ENCODE measurements at regions not wholly inside any gene's neighbourhood (a gene's known extent, or its start where the extent isn't known, plus 50 kb on each side); places are given as distances from the start of the nearest gene placed in this dataset.

DNA sequence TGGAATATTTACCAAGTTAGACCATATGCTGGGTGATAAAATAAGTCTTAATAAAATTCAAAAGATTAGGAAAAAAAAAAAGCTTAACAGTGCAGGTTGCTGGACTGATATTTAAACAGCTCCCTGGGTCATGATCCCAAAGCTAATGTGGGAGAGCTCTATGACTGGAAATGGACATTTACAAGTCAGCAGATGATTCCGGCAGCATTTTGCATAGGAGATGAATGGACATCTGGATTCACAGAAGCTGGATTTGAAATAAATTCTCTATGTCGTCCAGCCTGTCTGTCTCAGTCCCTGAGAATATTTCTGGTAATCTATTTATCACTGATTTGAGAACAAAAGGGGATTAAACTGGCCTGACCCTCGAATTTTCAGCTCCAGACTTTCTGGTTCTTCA lies 52.3 kb upstream of the KLHL25 start:
- no peaks in the 10 kb centered on the region for H3K9me3 Mint-ChIP-seq
- H3K4me1 Mint-ChIP-seq: no peaks in the 10 kb centered on the region
- H3K36me3 Mint-ChIP-seq: no peaks in the 10 kb centered on the region
- DNase-seq: no peak
- CTCF ChIA-PET: interaction anchor here (1.4 to 1.6 kb wide), 2 partner anchors 10 to 117 kb away, joined by 4 read pairs; no protein-coding TSS in a partner anchor
- no peak overlapping the region for H3K4me3 Mint-ChIP-seq
- no peak overlapping the region for H3K27ac Mint-ChIP-seq
- H3K27me3 Mint-ChIP-seq: peaks cover 39% of the 10 kb centered on the region

DNA sequence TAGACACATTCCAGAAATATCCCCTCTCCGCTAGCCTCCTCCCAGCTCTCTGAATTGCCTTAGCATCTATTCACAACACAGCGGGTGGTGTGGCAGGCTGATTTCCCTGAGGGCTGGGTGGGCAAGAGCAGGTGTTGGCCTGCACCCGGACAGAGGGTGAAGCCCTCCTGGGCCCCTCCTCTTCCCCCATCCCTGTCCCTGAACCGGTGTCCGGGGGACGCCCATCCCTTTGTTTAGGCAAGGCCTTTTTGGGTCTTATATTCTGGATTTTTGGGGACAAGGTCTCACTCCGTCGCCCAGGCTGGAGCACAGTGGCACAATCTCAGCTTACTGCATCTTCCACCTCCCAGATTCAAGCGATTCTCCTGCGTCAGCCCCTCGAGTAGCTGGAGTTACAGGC lies 55.2 kb upstream of the KLHL25 start:
- no peak overlapping the region for H3K4me3 Mint-ChIP-seq
- peaks cover 29% of the 10 kb centered on the region for H3K27me3 Mint-ChIP-seq
- no peaks in the 10 kb centered on the region for H3K9me3 Mint-ChIP-seq
- CTCF ChIA-PET: no interaction called here
- no peaks in the 10 kb centered on the region for H3K36me3 Mint-ChIP-seq
- H3K4me1 Mint-ChIP-seq: peaks cover 2% of the 10 kb centered on the region
- H3K27ac Mint-ChIP-seq: no peak overlapping the region
- DNase-seq: no peak

DNA sequence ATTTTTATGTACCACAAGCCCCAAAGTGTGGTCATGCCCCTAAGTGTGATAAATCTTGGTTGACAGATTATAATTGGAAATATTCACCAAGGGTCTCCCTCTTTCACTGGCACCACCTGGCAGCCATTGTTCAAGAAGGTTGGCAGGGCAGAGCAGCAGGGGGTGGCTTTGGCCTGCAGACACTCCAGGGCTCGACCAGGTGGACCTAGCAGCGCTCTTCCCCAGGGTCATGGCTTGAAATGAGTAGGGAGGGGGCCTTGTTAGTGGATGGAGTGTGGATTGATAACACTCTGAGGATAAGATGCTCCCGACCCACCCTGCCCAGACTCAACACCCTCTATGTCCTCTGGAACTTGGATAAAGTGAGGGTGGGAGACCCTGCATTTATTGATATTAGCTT lies 58.2 kb upstream of the KLHL25 start:
- Mint-ChIP-seq H3K4me3 (no peak overlapping the region), H3K4me1 (peaks cover 2% of the 10 kb centered on the region), H3K27me3 (peaks cover 37% of the 10 kb centered on the region), H3K9me3 (no peaks in the 10 kb centered on the region), H3K27ac (no peak overlapping the region), H3K36me3 (no peaks in the 10 kb centered on the region)
- CTCF ChIA-PET: no interaction called here
- no peak for DNase-seq

DNA sequence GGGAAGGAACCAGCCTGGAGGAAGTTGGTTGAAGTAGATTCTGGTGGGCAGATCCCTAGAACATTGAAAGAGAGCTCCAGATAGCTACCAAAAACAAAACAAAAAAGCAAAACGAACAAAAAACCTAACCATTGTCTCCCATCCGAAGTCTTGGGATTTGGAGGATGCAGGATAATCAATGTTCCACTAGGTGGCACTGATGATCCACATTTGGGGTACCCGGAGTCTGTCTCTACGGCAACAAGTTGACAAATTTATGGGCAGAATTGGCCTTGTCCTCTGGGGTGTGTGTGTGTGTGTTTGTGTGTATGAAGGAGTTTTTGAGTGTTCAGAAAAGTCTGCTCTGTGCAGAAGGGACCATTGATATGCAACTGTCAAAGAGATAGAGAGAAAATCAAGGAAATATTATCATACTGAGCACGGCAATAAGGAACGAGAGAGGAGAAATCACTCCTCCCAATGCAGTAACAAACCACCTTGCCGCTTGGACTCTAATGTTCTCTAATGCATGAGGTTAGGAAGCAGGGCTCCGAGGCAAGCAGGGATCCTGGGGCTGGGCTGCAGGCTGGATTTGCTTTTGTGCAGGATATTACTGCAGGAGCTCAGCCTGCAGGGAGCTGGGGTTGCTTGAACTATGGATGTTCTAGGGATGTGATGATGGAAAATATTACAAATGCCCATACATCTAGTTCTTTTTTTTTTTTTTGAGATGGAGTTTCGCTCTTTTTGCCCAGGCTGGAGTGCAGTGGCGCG lies 59.8 kb upstream of the KLHL25 start:
- Mint-ChIP-seq H3K9me3 (no peaks in the 10 kb centered on the region), H3K4me3 (no peak overlapping the region), H3K36me3 (no peaks in the 10 kb centered on the region), H3K27me3 (peaks cover 44% of the 10 kb centered on the region), H3K27ac (no peak overlapping the region), H3K4me1 (peaks cover 8% of the 10 kb centered on the region)
- CTCF ChIA-PET: interaction anchor here (0.6 to 1.5 kb wide), 6 partner anchors 10 to 440 kb away, joined by 3 to 5 read pairs (median 4); no protein-coding TSS in a partner anchor
- peak; percentile 65 for DNase-seq

DNA sequence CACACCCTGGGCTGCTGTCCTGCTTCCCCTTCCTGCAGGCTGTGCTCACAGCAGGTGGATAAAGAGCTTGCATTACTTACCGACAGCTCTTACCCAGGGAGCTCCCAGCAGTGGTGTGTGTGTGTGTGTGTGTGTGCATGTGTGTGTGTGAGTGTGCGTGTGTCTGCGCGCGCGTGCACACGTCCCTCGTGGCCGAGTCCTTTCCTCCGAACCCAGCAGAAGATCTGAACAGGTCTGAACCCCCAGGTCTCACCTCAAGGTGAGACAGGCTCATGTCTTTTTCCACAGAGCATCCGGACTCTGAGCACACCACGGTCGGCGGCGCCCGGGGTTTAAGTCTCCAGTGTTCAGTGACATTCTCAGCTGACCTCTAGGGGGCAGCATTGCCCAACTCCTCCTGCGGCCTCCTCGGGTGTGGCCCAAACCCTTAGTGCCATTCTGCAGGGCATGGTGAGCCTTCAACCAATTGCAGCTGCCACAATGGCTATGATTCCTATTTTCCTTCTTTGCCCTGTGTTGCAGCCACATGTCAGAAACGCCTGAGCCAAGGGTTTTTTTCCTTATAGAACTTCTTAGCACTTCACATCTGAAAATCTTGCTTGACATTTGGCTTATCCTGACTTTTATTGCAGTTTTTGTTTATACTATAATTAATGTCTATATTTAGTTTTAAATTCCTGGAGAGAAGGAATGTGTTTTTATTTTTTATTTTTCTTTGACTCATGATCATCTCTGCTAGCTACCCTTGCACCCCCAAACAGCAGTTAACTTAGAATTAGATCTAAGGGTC lies 64.1 kb upstream of the KLHL25 start:
- no peak overlapping the region for H3K4me3 Mint-ChIP-seq
- peaks cover 38% of the 10 kb centered on the region for H3K27me3 Mint-ChIP-seq
- no peaks in the 10 kb centered on the region for H3K9me3 Mint-ChIP-seq
- no peaks in the 10 kb centered on the region for H3K36me3 Mint-ChIP-seq
- DNase-seq: peak; percentile 84
- CTCF ChIA-PET: interaction anchor here (0.6 to 1.3 kb wide), 5 partner anchors 17 to 884 kb away, joined by 3 to 4 read pairs (median 3); no protein-coding TSS in a partner anchor
- peaks cover 8% of the 10 kb centered on the region for H3K4me1 Mint-ChIP-seq
- no peak overlapping the region for H3K27ac Mint-ChIP-seq

DNA sequence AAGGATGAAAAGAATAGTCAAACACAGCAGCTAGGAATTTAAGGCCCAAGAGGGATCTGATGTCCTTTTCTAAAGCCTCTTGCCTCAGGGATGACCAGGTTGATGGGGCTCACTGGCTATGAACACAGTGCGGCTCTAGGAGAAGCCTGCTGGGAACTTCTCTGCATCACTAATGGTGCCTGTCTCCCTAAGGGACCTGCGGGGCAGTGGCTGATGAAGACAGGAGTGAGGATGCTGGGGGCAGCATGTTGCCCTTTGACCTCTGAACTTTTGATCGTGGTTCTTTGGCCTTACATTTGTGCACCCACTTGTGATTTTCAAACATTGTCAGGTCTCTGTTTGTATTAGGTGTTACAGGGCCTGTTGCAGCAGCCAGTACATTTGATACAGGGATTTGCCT lies 64.9 kb upstream of the KLHL25 start:
- Mint-ChIP-seq H3K9me3 (no peaks in the 10 kb centered on the region), H3K4me1 (peaks cover 6% of the 10 kb centered on the region), H3K36me3 (no peaks in the 10 kb centered on the region), H3K27me3 (peaks cover 42% of the 10 kb centered on the region), H3K27ac (no peak overlapping the region), H3K4me3 (no peak overlapping the region)
- CTCF ChIA-PET: interaction anchor here (0.6 to 0.7 kb wide), 2 partner anchors 101 to 254 kb away, joined by 3 read pairs; no protein-coding TSS in a partner anchor
- no peak for DNase-seq

DNA sequence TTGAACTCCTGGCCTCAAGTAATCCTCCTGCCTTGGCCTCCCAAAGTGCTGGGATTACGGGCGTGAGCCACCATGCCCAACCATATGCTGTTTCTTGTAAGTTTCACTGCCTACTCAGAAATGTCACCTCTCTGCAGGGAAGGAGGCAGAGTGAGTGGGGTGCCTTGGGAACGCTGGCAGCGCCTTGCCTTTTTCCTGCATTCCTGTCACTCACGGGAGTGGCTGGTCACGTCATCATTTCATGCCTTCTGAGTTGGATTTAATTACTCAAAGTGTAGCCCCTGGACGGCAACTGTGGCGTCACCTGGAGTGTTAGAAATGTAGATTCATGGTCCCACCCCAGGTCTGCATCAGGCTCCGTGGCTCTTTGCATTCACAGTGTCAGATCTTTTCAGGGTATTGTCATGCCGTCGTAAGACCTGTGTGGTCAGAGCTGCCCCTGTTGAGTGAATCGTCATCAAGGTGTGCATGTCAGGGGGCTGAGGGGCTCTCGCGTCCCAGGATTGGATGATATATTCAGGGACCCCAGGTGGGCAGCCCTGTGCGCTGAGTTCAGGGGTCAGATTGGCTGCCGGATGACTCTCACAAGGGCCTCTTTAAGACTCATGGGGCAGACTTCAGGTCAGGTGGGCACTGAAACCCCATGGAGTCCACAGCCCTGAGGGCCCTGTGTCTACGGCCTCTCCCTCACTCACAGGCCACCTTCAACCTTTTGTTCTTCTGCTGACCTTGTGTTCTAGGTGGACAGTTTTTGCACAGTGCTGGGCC lies 65.9 kb upstream of the KLHL25 start:
- Mint-ChIP-seq H3K27me3 (peaks cover 40% of the 10 kb centered on the region), H3K27ac (no peak overlapping the region), H3K9me3 (no peaks in the 10 kb centered on the region), H3K36me3 (no peaks in the 10 kb centered on the region), H3K4me3 (no peak overlapping the region), H3K4me1 (peaks cover 6% of the 10 kb centered on the region)
- CTCF ChIA-PET: interaction anchor here (0.7 kb wide), 1 partner anchor 100 kb away, joined by 3 read pairs; no protein-coding TSS in a partner anchor
- DNase-seq: no peak

DNA sequence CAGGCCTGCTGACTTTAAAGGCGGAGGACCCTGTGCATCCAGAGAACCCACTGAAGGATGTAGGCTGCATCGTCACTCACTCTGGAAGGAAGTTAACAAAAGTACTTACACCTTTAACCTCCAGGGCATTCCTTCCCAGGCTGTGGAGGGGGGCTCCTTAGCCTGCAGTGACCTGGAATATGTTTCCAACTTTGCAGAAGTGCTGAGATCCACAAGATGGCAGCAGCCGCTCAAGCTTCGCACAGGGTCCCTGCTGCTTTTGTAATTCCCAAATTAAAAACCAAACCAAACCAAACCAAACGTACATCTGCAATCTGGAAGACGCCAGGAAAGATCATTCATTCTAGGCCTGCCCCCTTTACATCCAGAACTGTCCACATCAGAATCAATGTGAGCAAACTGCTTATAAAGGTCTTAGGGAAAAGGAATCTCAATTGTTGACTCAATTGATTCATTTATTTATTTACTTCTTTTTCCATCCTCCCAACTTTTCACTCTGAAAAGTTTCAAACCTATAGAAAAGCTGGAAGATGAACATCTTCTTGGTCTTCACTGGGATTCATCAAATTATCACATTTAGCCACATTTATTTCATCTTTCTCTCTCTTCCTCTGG lies 70.5 kb upstream of the KLHL25 start:
- peaks cover 17% of the 10 kb centered on the region for H3K27me3 Mint-ChIP-seq
- no peaks in the 10 kb centered on the region for H3K36me3 Mint-ChIP-seq
- no peaks in the 10 kb centered on the region for H3K4me1 Mint-ChIP-seq
- H3K4me3 Mint-ChIP-seq: no peak overlapping the region
- no peak for DNase-seq
- CTCF ChIA-PET: interaction anchor here (1.1 kb wide), 1 partner anchor 11 kb away, joined by 3 read pairs; no protein-coding TSS in a partner anchor
- no peaks in the 10 kb centered on the region for H3K9me3 Mint-ChIP-seq
- no peak overlapping the region for H3K27ac Mint-ChIP-seq

DNA sequence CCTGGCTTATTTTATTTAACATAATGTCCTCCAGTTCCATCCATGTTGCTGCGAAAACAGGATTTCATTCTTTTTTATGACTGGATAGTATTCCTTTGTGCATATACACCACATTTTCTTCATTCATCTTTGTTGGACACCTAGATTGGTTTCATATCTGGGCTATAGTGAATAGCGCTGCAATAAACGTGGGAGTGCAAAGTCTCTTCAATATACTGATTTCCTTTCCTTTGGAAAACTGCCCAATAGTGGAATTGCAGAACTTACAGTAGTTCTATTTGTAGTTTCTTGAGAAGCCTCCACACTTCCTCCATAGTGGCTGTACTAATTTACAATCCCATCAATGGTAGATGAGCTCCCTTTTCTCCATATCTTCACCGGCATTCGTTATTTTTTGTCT lies 72.5 kb upstream of the KLHL25 start:
- peaks cover 20% of the 10 kb centered on the region for H3K27me3 Mint-ChIP-seq
- CTCF ChIA-PET: no interaction called here
- no peaks in the 10 kb centered on the region for H3K36me3 Mint-ChIP-seq

DNA sequence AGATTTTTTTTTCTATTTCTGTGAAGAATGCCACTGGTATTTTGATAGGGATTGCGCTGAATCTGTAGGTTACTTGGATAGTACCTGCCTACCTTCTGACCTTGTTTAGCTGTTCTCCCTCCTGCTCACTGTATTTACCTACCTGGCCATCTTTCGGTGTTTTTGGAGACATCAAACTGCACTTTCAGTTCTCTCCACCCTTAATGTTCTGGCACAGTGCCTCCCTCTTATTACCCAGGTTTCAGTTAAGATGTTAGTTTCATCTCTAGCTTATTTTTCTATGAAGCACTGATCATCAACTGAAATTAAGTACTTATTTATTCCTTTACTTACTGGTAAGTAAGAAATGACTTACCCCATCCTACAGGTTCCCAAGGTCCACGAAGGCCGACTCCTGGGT lies 74.4 kb upstream of the KLHL25 start:
- no peaks in the 10 kb centered on the region for H3K4me1 Mint-ChIP-seq

More for the DNA sequence above, 72.5 kb upstream of the KLHL25 start:
- no peak for DNase-seq
- Mint-ChIP-seq H3K27ac (no peak overlapping the region), H3K4me1 (no peaks in the 10 kb centered on the region), H3K9me3 (no peaks in the 10 kb centered on the region), H3K4me3 (no peak overlapping the region)

DNA sequence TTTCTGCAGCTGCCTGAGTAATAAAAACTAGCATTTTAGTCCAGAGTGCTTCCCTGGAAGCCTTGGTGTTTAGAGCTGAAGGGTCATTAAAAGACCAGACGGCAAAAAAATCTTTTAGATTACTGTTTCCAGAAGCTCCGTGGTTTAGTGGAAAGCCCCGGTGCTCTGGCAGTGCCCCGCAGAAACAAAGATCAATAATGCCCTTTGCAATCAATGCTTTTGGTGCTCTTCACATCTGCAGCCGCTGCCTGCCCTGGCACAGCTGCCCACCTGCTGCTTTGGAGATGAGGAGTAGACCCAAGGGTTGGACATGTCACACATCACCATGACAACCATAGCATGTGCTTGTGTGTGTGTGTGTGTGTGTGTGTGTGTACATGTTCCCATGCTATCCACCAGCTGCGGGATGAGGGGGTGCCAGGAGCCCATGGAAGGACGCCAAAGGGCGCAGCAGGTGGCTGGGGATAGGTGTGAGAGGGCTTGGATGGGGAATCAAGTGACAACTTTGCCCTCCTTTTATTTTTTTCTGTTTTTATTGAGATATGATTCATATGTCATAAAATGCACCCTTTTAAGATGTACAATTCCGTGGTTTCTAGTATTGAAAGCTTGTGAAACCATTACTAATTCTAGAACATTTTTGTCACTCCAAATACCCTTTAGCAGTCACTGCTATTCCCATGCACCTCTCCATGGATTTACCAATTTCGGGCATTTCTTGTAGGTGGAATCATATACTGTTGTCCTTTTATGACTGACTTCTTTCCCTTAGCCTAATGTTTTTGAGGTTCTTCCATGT lies 75.7 kb upstream of the KLHL25 start:
- H3K36me3 Mint-ChIP-seq: no peaks in the 10 kb centered on the region
- H3K27ac Mint-ChIP-seq: no peak overlapping the region
- no peaks in the 10 kb centered on the region for H3K9me3 Mint-ChIP-seq
- no peaks in the 10 kb centered on the region for H3K4me1 Mint-ChIP-seq
- CTCF ChIA-PET: no interaction called here
- no peak for DNase-seq
- no peak overlapping the region for H3K4me3 Mint-ChIP-seq
- H3K27me3 Mint-ChIP-seq: peaks cover 10% of the 10 kb centered on the region

More for the DNA sequence above, 74.4 kb upstream of the KLHL25 start:
- Mint-ChIP-seq H3K36me3 (no peaks in the 10 kb centered on the region), H3K27me3 (peaks cover 17% of the 10 kb centered on the region), H3K27ac (no peak overlapping the region), H3K9me3 (no peaks in the 10 kb centered on the region), H3K4me3 (no peak overlapping the region)
- CTCF ChIA-PET: interaction anchor here (0.6 kb wide), 1 partner anchor 26 kb away, joined by 3 read pairs; no protein-coding TSS in a partner anchor
- DNase-seq: no peak

DNA sequence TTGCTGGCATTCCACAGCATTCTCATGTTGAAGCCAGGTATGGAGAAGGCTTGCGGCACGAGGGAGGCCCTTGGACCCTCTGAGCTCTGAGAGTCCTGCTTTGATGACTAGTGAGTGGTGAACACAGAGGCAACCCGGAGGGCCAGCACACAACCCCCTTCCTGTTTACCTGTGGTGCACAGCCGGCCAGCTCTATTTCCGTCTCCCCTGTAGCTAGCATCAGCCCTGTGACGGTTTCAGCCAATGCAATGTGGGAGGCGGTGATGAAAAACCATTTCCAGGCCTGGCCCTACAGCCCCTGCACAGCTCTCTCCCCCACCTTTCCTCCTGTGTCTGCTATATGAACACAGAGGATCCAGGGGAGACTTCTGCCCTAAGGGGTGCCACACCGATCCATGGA lies 76.8 kb upstream of the KLHL25 start:
- Mint-ChIP-seq H3K4me3 (no peak overlapping the region), H3K27me3 (peaks cover 10% of the 10 kb centered on the region), H3K27ac (no peak overlapping the region), H3K4me1 (no peaks in the 10 kb centered on the region), H3K36me3 (no peaks in the 10 kb centered on the region), H3K9me3 (no peaks in the 10 kb centered on the region)
- CTCF ChIA-PET: no interaction called here
- no peak for DNase-seq

DNA sequence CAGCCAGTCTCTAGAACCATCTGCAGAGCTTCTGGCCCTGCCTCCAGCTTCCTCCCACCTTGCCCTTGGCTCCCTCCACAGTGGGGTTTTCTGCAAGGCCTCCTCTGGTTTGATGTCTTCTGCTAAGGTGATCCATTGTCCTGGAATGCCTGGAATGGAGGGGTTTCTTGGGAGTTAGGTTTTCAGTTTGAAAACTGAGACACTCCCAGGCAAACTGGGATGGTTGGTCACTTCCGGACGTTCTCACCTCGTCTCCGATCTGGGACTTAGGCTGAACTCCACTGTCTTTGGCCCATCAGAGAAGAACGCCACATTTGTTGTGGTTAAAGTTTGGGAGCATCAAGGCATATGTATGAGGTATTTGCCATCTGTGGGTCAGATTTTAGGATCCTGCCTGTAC lies 77.4 kb upstream of the KLHL25 start:
- no peaks in the 10 kb centered on the region for H3K36me3 Mint-ChIP-seq
- CTCF ChIA-PET: no interaction called here
- H3K4me1 Mint-ChIP-seq: no peaks in the 10 kb centered on the region
- H3K4me3 Mint-ChIP-seq: no peak overlapping the region
- H3K27me3 Mint-ChIP-seq: peaks cover 15% of the 10 kb centered on the region
- no peak for DNase-seq
- no peak overlapping the region for H3K27ac Mint-ChIP-seq
- H3K9me3 Mint-ChIP-seq: no peaks in the 10 kb centered on the region
